GM21390 (cell line): ENCODE measurements at regions not wholly inside any gene's neighbourhood (a gene's known extent, or its start where the extent isn't known, plus 50 kb on each side); places are given as distances from the start of the nearest gene placed in this dataset.

Experiments
- ATAC-seq: cut with Tn5 transposase; IDR thresholded peaks from one replicate; pipeline ENCODE4 v1.9.1; 2021; ENCODE audit not compliant: unreplicated experiment

DNA sequence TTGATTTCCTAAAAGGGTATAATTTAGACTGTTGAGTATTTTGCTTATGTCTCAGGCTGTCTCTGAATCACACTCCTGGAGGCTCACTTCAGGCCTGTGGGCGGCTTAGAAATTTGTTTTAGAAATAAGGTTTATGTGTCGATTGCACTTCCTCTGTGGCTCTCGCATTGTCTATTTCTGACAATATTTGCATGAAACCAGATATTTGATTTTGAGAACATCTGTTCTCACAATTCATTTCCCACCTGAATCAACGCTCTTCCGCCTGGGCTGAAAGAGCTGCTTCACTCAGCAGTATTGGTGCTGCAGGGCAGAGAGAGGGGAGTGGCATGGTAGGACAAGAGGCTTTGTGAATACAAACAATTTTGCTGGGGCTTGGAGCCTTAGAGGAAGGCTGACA, 262.0 kb downstream of the ADRA2A start:
- ATAC-seq: peak; percentile 94

DNA sequence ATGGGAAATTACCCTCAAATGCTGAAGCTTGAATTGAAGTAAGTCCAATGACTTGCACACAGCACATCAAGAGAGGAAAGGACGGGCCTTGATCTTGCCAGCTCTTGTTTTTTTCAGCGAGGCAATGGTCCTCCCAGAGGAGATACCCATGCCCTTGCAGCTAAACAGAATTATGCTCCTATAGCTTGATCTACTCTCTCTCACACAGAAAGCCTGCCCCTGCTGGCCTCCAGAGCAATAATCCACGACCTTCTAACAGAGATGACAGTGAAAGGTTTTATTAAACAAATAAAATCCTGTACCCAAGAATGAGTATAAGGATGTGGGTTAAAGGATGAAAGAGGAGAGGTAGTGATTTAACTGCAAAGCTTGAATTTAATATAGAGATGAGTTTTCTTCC, 268.0 kb downstream of the ADRA2A start:
- peak; percentile 73 for ATAC-seq

GRCh38 chr10:111347386-111348013, 270.7 kb downstream of the ADRA2A start:
- ATAC-seq: no peak

DNA sequence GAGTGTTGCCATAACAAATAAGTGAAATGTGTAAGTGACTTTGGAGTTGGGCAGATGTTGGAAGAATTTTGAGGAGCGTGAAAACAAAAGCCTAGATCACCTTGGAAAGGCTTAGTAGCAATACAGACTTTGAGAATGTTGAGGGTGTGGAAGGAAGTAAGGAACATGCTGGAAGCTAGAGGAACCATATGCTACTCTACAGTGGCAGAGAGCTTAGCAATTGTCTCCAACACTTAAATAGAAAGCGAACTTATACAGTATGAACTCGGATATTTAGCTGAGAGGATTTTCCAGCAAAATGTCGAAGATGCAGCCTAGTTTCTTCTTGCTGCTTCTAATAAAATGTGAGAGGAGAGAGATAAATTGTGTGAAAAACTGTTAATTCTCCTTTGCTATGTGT, 271.2 kb downstream of the ADRA2A start:
- no peak for ATAC-seq

DNA sequence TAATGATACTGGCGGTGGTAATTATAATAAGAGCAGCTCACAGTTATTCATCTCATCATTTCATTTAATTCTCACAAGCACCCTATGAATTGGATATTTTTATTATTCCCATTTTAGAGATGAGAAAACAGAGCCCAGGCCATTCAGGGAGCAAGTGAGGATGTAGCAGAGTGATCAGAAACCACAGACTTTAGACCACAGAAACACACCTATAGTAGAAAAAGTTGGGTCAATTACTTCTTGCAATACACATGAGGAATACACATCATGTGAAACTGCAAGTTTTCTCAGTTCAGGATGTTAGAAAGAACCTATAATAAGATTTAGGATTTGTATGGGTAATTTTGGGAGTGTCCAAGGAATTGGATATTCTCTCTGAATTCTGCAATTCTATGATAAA, 278.0 kb downstream of the ADRA2A start:
- ATAC-seq: no peak

GRCh38 chr10:111356571-111356970, 279.7 kb downstream of the ADRA2A start:
- no peak for ATAC-seq

- ATAC-seq: no peak
These were observed 281.0 kb downstream of the ADRA2A start for GRCh38 chr10:111357859-111358258.

DNA sequence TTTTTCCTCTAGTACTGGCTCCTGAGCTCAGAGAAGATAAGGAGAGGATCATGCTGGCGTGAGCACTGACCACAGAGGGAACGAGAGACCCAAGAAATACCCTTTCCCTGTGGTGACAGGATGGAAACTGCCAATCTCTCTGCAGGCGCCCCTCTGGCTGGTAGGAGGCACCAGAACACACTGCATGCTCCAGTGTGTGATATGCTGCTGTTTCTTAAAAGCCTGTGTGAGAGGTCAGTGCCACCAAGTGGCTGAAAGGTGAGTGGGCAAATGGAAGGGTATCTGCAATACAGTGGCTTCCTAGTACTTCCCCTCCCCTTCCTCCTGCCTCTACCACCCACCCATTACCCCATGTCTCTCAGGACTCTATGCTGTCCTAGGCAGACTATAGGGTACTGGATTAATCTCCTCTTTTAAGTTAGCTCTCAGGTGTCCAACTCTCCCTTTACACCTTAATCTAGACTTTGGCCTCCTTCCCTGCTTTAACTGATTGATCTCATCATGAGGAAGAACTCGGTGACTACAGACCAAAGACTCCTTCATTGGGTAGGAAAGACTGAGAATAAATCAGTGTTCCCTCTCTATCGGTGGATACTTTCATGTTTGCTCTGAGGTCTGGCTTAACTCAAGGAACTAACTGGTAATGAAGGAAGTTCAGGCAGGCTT, 283.6 kb downstream of the ADRA2A start:
- ATAC-seq: peak; percentile 98

GRCh38 chr10:111367531-111367930, 290.7 kb downstream of the ADRA2A start:
- ATAC-seq: no peak

DNA sequence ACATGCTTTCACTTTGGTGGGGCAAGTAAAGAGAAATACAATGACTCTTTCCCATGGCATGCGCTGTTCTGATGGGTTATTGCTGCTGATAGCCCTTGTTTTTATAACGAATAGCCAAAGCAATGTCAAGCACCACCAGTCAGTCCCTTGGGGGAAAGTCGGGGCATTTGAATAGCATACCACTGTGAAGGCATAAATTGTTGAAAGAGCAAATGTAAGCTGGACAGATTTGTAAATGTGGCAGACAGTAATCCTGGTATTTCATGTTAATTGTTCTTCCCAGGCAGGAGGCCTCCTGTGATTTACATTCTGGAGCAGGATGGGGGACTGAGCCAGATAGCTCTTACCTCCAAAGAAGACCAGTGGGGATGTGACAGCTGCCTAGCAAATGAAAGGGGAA, 293.3 kb downstream of the ADRA2A start:
- ATAC-seq: no peak

GRCh38 chr10:111373696-111374095, 296.9 kb downstream of the ADRA2A start:
- ATAC-seq: no peak

- no peak for ATAC-seq
These were observed 302.8 kb downstream of the ADRA2A start for GRCh38 chr10:111379534-111380187.

- ATAC-seq: no peak
These were observed 307.7 kb downstream of the ADRA2A start for GRCh38 chr10:111384556-111384955.

DNA sequence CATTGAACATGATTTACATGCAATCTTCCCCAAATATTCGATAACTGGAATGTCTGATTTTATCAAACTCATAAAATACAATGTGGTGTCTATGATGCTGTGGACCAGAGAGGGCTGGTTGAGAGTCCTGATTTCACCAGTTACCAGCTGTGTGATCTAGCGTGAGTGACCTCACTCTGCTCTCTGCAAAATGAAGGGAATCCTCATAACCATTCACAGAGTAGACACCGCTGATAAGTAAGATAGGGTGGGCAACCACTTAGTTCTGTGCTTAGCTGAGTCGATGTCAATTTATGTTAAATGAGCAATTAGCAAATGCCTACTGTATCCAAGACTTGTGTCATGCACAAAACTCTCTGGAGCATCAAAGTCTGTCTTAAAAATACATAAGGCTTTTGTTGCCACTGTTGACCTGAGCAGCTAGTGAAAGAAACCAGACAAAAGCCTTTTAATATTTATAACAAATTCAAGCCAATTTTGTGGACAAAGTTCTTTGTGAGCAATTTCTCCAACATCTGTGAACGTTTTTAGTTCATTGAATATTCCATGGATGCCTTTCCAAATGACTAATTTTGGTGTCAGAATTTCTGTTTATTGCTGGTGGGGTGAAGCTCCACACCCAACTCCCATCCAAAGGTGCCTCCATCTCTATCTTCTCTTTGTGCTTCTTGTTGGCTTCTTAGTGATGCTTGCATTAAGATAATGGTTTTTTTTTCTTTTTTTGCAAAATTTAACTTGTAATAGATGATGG, 314.2 kb downstream of the ADRA2A start:
- ATAC-seq: no peak

DNA sequence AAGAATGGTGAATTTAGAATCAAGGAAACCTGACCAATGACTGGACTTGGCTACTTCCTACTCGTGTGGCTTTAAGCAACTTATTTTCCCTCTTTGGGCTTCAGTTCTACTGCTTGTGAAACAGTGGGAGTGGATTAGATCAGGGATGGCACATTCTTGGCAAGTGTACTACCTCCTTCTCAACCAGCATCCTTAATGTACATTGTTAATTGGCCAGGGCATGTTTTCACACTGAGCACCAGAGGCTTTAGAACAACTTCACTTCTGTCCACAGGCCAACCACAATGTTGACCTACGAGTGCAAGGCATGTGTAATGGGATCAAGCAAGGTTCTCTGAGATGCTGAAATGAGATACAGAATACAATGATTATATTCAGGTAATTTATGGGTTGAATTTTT, 315.3 kb downstream of the ADRA2A start:
- ATAC-seq: no peak

DNA sequence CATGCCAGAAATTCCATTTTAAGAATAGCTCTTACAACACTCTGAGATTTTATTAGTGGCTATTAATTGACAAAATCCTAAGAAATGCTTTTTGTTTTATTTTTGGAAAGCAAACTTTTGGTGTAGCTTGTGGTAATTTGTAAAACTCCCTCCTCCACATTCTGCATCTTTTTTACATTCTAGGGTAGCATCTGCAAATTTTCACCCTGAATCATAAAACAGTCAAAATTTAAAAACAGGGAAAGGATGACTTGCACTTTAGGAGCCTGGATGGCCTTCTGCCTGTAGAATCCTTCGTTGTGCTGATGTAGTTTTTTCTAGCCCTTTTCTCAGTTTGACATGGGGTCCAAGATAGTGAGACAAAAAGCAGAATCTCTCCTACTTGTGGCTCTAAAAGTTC, 316.1 kb downstream of the ADRA2A start:
- no peak for ATAC-seq

DNA sequence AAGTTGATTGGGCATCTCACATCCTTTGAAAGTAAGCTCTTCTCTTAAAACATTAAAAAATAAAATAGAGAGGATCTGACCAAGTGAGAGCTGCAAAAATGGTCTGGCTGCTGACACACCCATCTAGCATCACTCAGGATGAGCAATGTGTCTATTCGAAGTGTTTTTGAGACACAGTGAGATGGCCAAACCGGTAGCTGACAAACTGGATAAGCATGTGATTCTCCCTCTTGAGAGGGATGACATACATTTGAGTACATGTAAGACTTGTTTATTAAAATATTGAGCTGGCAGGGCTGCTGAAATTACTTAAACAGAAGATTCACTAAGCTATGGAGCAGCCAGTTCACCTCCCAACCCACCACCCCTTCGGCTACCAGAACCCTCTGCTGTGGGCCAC, 333.9 kb downstream of the ADRA2A start:
- no peak for ATAC-seq

- ATAC-seq: no peak
These were observed 348.6 kb downstream of the ADRA2A start for GRCh38 chr10:111425459-111425858.

- no peak for ATAC-seq
These were observed 352.6 kb downstream of the ADRA2A start for GRCh38 chr10:111429288-111430028.

DNA sequence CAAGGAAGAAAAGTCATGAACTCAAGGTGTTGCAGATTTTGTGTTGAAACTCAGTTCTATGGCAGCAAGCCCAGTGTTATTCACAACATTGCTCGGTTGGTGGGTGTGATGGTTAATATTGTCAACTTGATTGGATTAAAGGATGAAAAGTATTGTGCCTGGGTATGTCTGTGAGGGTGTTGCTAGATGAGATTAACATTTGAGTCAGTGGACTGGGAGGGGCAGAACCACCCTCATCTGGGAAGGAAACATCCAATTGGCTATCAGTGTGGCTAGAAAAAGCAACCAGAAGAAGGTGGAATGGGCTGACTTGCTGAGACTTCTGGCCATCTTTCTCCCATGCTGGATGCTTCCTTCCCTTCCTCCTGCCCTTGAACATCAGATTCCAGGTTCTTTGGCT, 353.2 kb downstream of the ADRA2A start:
- ATAC-seq: no peak

DNA sequence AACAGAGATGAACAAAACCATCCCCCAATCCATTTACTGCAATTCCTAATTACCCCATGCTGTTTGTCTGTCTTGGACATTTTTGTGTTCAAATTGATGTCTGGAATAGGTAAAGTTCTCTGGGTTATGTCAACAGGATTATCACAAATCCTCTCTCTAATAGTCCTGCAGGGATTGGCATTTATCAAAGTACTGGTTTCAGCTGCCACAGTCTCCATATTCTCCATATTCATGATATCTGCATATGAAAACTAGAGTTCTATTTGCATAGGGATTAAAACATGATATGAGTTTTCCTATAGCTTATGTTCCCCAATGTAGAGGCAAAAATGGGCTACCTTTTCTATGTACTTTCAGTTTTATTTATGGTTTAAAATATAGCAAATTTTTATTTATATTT, 355.8 kb downstream of the ADRA2A start:
- no peak for ATAC-seq
